ENCODE measurements at regions not wholly inside any gene's neighbourhood (a gene's known extent, or its start where the extent isn't known, plus 50 kb on each side); places are given as distances from the start of the nearest gene placed in this dataset.

- no peaks in the 10 kb centered on the region for H3K4me1 ChIP-seq
- no peaks in the 10 kb centered on the region for H3K36me3 ChIP-seq
- no peak overlapping the region for H3K4me3 ChIP-seq
- peaks cover 16% of the 10 kb centered on the region for H3K27me3 ChIP-seq (ENCODE audit: low read depth)
- ATAC-seq (no peak), DNase-seq (no peak)
- H3K27ac ChIP-seq: no peak overlapping the region
- TF ChIP-seq CTCF (IDR thresholded peaks at IDR 0.05): no peak
- no peaks in the 10 kb centered on the region for H3K9me3 ChIP-seq
- intact Hi-C loops (cut with DNase I): no loop called here
Measured at GRCh38 chr1:31503570-31503969, 72.7 kb upstream of the TINAGL1 start.

GRCh38 chr1:31504001-31504400 is 72.3 kb upstream of the TINAGL1 start:
- Histone ChIP-seq H3K27ac (no peak overlapping the region), H3K27me3 (ENCODE audit: low read depth) (peaks cover 16% of the 10 kb centered on the region), H3K4me3 (no peak overlapping the region), H3K36me3 (no peaks in the 10 kb centered on the region), H3K4me1 (no peaks in the 10 kb centered on the region), H3K9me3 (no peaks in the 10 kb centered on the region)
- TF ChIP-seq CTCF (IDR thresholded peaks at IDR 0.05): no peak
- ATAC-seq: no peak
- no peak for DNase-seq
- intact Hi-C loops (cut with DNase I): no loop called here

- Histone ChIP-seq H3K27ac (no peak overlapping the region), H3K36me3 (no peaks in the 10 kb centered on the region), H3K4me1 (no peaks in the 10 kb centered on the region), H3K9me3 (no peaks in the 10 kb centered on the region), H3K27me3 (ENCODE audit: low read depth) (peaks cover 16% of the 10 kb centered on the region), H3K4me3 (no peak overlapping the region)
- no peak for ATAC-seq
- DNase-seq: no peak
- intact Hi-C loops (cut with DNase I): no loop called here
- no peak for TF ChIP-seq CTCF (IDR thresholded peaks at IDR 0.05)
Measured at GRCh38 chr1:31505911-31506497, 70.3 kb upstream of the TINAGL1 start.

- Histone ChIP-seq H3K27me3 (ENCODE audit: low read depth) (peaks cover 16% of the 10 kb centered on the region), H3K36me3 (no peaks in the 10 kb centered on the region), H3K4me1 (no peaks in the 10 kb centered on the region), H3K4me3 (no peak overlapping the region), H3K9me3 (no peaks in the 10 kb centered on the region), H3K27ac (no peak overlapping the region)
- intact Hi-C loops (cut with DNase I): no loop called here
- no peak for TF ChIP-seq CTCF (IDR thresholded peaks at IDR 0.05)
- DNase-seq (no peak), ATAC-seq (no peak)
Measured at GRCh38 chr1:31507221-31507620, 69.1 kb upstream of the TINAGL1 start.

- intact Hi-C loops (cut with DNase I): no loop called here
- Histone ChIP-seq H3K27ac (no peak overlapping the region), H3K36me3 (no peaks in the 10 kb centered on the region), H3K4me3 (no peak overlapping the region), H3K4me1 (no peaks in the 10 kb centered on the region), H3K27me3 (ENCODE audit: low read depth) (peaks cover 15% of the 10 kb centered on the region), H3K9me3 (no peaks in the 10 kb centered on the region)
- DNase-seq: no peak
- TF ChIP-seq CTCF (IDR thresholded peaks at IDR 0.05): no peak
- ATAC-seq: no peak
Measured at GRCh38 chr1:31507676-31508530, 68.4 kb upstream of the TINAGL1 start.
